Cerebellar cortex (tissue), 1 donor: ENCODE measurements at regions not wholly inside any gene's neighbourhood (a gene's known extent, or its start where the extent isn't known, plus 50 kb on each side); places are given as distances from the start of the nearest gene placed in this dataset.
"Not testable (repeated sequence)": the region's sequence is repeated elsewhere in the genome, so short reads cannot be mapped to it uniquely, and the experiment has no call there.

ENCODE experiments used
- DNase-seq: peaks from one replicate; pipeline ENCODE4 v3.0.0-alpha.2; 2015; ENCODE audit warnings: low spot score

GRCh38 chr13:89352384-89352783 lies 1681.2 kb downstream of the SLITRK5 start:
- DNase-seq: no peak

GRCh38 chr13:89361909-89362308 lies 1690.7 kb downstream of the SLITRK5 start:
- peak; percentile 12 for DNase-seq

GRCh38 chr13:89363144-89363543 lies 1692.0 kb downstream of the SLITRK5 start:
- no peak for DNase-seq

DNA sequence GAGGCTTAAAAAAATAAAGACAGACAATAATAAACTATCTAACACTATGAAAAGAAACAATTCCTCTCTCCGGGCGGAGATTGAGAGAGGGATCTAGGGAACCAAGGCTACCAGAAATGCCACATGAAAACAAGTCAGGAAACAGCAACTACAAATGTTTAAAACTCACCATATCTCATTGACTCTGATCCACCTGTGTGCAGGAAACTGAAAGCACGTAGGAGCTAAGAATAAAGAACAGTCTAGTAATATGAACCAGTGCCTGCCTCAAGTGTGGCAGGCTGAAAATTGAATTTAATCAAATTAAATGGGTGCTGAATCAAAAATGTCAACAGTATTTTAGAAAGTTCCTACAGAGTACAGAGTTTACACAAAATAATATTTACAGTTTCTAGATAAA lies 1701.0 kb downstream of the SLITRK5 start:
- DNase-seq: no peak

DNA sequence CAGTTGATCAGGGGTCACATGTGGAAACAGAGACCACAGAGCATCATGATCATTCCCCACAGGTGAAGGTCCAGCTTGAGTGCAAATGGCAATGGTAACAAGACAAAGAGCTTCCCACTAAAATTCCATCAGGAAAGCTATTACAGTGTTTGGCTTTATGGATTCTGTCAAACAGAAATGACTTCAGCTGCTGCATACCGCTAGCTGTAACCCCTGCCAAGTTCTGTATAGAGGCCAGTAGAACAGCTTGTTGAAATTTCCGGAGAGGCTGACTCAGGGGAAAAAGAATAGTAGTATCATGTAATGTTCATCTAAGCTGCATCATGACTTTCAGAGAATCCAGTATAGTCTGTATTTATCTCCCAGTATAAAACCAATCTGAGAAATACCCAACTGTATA lies 1704.7 kb downstream of the SLITRK5 start:
- DNase-seq: peak; percentile 5

DNA sequence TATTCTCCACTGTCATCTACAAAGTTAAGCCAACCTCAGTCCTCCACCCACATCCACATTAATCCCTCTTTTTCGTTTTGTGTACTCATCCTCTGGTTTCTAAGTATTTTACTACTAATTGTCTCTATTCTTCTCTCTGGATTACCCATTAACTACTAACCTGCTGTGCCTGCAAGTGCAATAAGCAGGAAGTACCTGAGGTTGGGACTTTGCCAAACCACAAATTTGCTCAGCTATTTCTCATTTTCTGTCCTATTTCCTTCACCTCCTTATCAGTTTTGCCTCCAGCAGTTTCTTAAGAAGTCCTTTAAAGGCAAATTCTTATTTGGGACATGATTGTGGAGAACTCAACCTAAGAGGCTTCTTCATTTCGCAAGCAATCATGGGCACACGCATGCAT lies 1708.9 kb downstream of the SLITRK5 start:
- DNase-seq: no peak

GRCh38 chr13:89382981-89383380 lies 1711.8 kb downstream of the SLITRK5 start:
- no peak for DNase-seq

- no peak for DNase-seq
These were observed 1712.7 kb downstream of the SLITRK5 start for GRCh38 chr13:89383891-89384290.

- no peak for DNase-seq
These were observed 1722.7 kb downstream of the SLITRK5 start for GRCh38 chr13:89393758-89394304.

DNA sequence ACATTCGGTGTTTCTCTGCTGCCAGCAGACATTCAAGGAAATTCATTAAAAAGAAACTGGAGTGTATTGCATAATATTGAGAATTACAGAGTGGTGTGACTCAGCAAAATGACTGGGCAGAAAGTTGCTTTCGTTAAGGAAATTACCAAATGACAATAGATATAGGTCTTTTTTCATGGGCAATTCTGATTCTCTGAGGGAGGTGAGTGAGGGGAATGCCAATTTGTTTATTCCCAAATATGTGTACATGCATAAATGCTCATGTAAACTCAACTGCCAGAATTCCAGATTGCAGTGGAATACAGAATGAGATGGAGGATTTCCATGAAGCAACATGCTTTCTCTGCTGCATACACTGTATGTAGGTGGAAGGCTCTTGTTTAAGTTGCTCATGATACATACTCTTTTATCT lies 1730.1 kb downstream of the SLITRK5 start:
- DNase-seq: no peak

GRCh38 chr13:89402211-89402610 lies 1731.0 kb downstream of the SLITRK5 start:
- no peak for DNase-seq

- DNase-seq: not testable (repeated sequence)
These were observed 1734.9 kb downstream of the SLITRK5 start for GRCh38 chr13:89406096-89406495.

DNA sequence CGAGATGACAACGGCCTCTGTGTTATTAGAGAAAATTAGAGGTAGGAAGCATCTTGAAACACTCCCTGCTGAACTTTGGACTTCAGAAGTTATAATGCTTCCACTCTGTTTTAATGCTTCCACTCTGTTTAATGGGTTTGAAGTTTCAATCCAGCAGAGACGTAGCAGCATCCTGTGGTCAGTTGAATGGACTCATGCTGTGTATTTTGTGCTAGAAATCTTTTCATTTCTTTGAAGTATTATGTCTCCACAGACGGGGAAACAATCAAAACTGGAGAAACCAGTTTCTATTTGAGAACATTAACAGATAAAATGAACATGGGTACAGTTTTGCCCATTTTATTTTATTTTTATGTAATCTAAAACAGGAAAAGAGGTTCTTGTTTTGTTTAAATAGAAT lies 1736.2 kb downstream of the SLITRK5 start:
- no peak for DNase-seq

GRCh38 chr13:89432997-89433396 lies 1761.8 kb downstream of the SLITRK5 start:
- DNase-seq: no peak

GRCh38 chr13:89434624-89435023 lies 1763.5 kb downstream of the SLITRK5 start:
- DNase-seq: peak; percentile 12

- DNase-seq: no peak
These were observed 1783.5 kb downstream of the SLITRK5 start for GRCh38 chr13:89454681-89455080.

GRCh38 chr13:89455225-89455624 lies 1784.1 kb downstream of the SLITRK5 start:
- DNase-seq: no peak

DNA sequence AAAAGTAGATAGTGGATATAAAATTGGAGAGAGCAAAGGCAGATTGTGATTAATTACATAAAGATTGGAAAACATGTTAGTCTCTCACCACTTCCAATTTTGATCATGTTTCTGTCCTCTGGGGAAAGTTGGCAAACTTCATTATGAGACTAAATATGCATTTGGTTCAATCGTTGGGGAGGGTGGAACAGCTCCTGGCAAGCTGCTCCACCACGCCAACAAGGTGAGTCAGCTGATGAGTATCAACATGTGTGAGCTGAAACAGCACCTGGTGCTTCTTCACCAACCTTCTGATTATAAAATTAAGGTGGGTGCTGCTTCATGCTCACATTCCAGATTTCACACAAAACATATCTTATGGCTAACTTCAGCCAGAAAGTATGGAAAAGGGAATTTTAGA lies 1784.6 kb downstream of the SLITRK5 start:
- DNase-seq: no peak

DNA sequence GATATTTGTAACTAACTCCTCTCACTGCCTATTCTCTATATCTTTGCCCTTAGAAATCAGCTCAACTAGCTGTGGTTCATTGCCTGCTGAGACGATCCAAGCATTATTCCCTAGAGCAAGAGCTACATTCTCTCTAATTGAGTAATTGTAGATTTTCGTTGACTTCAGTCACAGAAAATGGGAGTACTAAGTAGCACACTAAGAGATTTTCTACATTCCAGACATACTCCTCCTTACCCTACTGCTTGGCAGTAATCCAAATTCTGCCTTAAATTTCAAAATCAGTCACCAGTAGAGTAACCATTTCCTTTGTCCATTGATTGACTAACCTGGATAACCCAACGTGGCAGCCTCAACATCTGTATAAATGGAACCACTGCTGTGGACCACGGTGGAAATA lies 1786.8 kb downstream of the SLITRK5 start:
- no peak for DNase-seq

GRCh38 chr13:89458456-89458855 lies 1787.3 kb downstream of the SLITRK5 start:
- DNase-seq: no peak

DNA sequence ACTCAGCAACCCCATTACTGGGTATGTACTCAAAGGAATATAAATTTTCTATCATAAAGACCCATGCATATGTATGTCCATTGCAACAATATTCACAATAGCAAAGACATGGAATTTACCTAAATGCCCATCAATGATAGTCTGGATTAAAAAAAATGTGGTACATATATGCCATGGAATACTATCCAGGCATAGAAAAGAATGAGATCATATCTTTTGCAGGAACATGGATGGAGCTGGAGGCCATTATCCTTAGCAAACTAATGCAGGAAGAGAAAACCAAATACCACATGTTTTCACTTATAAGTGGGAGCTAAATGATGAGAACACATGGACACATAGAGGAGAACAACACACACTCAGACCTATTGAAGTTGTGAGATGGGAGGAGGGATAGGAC lies 1789.7 kb downstream of the SLITRK5 start:
- not testable (repeated sequence) for DNase-seq

DNA sequence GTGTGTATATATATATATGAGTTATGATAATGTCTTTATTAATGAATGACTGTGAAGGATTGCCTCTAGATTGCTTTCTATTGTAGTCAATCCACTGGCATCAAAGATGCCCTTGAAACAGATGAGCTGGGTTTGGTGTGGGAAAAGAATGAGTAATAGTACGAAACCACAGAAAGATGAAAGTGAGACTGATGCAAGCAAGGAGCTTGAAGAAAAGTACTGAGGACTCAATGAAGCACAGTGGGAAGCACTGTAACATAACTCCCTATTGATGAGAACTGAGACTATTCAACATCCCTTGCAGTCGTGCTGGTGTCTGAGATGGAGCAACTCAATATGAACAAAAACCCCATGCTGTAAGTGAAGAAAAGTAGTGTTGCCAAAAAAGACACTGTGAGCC lies 1794.2 kb downstream of the SLITRK5 start:
- no peak for DNase-seq

- no peak for DNase-seq
These were observed 1796.9 kb downstream of the SLITRK5 start for GRCh38 chr13:89468081-89468480.

DNA sequence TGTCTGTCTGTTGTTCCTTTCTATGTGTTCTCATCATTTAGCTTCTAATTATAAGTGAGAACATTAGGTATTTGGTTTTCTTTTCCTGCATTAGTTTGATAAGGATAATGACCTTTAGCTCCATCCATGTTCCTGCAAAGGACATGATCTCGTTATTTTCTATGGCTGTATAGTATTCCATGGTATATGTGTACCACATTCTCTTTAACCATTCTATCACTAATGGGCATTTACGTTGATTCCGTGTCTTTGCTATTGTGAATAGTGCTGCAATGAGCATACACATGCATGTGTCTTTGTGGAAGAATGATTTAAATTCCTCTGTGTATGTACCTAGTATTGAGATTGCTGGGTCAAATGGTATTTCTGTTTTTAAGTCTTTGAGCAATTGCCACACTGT lies 1799.7 kb downstream of the SLITRK5 start:
- DNase-seq: no peak

GRCh38 chr13:89474432-89474831 lies 1803.3 kb downstream of the SLITRK5 start:
- no peak for DNase-seq
